ENCODE measurements at regions not wholly inside any gene's neighbourhood (a gene's known extent, or its start where the extent isn't known, plus 50 kb on each side); places are given as distances from the start of the nearest gene placed in this dataset.

GRCh38 chr11:95567685-95568084 lies 221.9 kb downstream of the FAM76B start:
- no peaks in the 10 kb centered on the region for H3K27me3 ChIP-seq
- H3K27ac ChIP-seq, result no peak overlapping the region
- TF ChIP-seq Cebpa-rat (IDR thresholded peaks at IDR 0.05), result no peak
- no peak overlapping the region for H3K4me2 ChIP-seq
- no peak overlapping the region for H3K9ac ChIP-seq
- no peaks in the 10 kb centered on the region for H4K20me1 ChIP-seq
- peaks cover 14 to 23% (median 18%) of the 10 kb centered on the region in 11 experiments for H3K9me3 ChIP-seq (replicated peaks in 1 of 11)
- no peak overlapping the region for H3K4me3 ChIP-seq
- no peaks in the 10 kb centered on the region; a peak in 1 of 22 replicates for H3K36me3 ChIP-seq
- peaks cover 0 to 7% (median 1%) of the 10 kb centered on the region in 10 experiments; a peak in 4 of 20 replicates for H3K4me1 ChIP-seq

- Histone ChIP-seq H3K36me3 (no peaks in the 10 kb centered on the region; a peak in 1 of 22 replicates), H4K20me1 (no peaks in the 10 kb centered on the region), H3K27me3 (no peaks in the 10 kb centered on the region), H3K27ac (no peak overlapping the region), H3K4me3 (no peak overlapping the region), H3K9ac (no peak overlapping the region), H3K9me3 (replicated peaks in 1 of 11) (peaks cover 14 to 23% (median 18%) of the 10 kb centered on the region in 11 experiments), H3K4me1 (peaks cover 0 to 7% (median 1%) of the 10 kb centered on the region in 10 experiments; a peak in 4 of 20 replicates), H3K4me2 (no peak overlapping the region)
- no peak for TF ChIP-seq Cebpa-rat (IDR thresholded peaks at IDR 0.05)
Measured at GRCh38 chr11:95566211-95566610, 223.4 kb downstream of the FAM76B start.

- Histone ChIP-seq H4K20me1 (no peaks in the 10 kb centered on the region), H3K4me2 (no peak overlapping the region), H3K27me3 (no peaks in the 10 kb centered on the region), H3K36me3 (no peaks in the 10 kb centered on the region; a peak in 1 of 22 replicates), H3K27ac (no peak overlapping the region), H3K9me3 (replicated peaks in 1 of 11) (peaks cover 14 to 23% (median 18%) of the 10 kb centered on the region in 11 experiments), H3K4me1 (peaks cover 0 to 7% (median 1%) of the 10 kb centered on the region in 10 experiments; a peak in 4 of 20 replicates), H3K9ac (no peak overlapping the region), H3K4me3 (no peak overlapping the region)
- TF ChIP-seq Cebpa-rat (IDR thresholded peaks at IDR 0.05), result no peak
Measured at GRCh38 chr11:95565724-95566141, 223.8 kb downstream of the FAM76B start.

GRCh38 chr11:95563859-95564258 lies 225.7 kb downstream of the FAM76B start:
- Histone ChIP-seq H3K9me3 (replicated peaks in 1 of 11) (peaks cover 4 to 12% (median 7%) of the 10 kb centered on the region in 11 experiments; a peak in 16 of 22 replicates), H3K4me1 (peaks cover 0 to 7% (median 1%) of the 10 kb centered on the region in 10 experiments; a peak in 4 of 20 replicates), H3K36me3 (no peaks in the 10 kb centered on the region), H3K27me3 (no peaks in the 10 kb centered on the region), H3K27ac (no peak overlapping the region), H3K4me3 (no peak overlapping the region), H4K20me1 (no peaks in the 10 kb centered on the region), H3K4me2 (peak overlapping the region in 5 of 11 experiments; percentile 4 to 27 (median 18); a peak in 3 of 22 replicates), H3K9ac (no peak overlapping the region)
- no peak for TF ChIP-seq Cebpa-rat (IDR thresholded peaks at IDR 0.05)

GRCh38 chr11:95563173-95563572 lies 226.4 kb downstream of the FAM76B start:
- Histone ChIP-seq H3K9me3 (replicated peaks in 1 of 11) (peaks cover 0 to 5% (median under 1%) of the 10 kb centered on the region in 11 experiments; a peak in 7 of 22 replicates), H3K4me3 (no peak overlapping the region), H3K4me2 (no peak overlapping the region), H3K9ac (no peak overlapping the region), H3K27ac (no peak overlapping the region), H3K27me3 (no peaks in the 10 kb centered on the region), H3K4me1 (peaks cover 0 to 7% (median 1%) of the 10 kb centered on the region in 10 experiments; a peak in 4 of 20 replicates), H4K20me1 (no peaks in the 10 kb centered on the region), H3K36me3 (no peaks in the 10 kb centered on the region)
- TF ChIP-seq Cebpa-rat (IDR thresholded peaks at IDR 0.05), result no peak

GRCh38 chr11:95562196-95562921 lies 227.2 kb downstream of the FAM76B start:
- Histone ChIP-seq H3K27me3 (no peaks in the 10 kb centered on the region), H4K20me1 (no peaks in the 10 kb centered on the region), H3K4me3 (no peak overlapping the region), H3K9ac (no peak overlapping the region), H3K4me1 (peaks cover 0 to 7% (median 1%) of the 10 kb centered on the region in 10 experiments; a peak in 4 of 20 replicates), H3K36me3 (no peaks in the 10 kb centered on the region), H3K9me3 (replicated peaks in 1 of 11) (no peaks in the 10 kb centered on the region), H3K27ac (no peak overlapping the region), H3K4me2 (no peak overlapping the region)
- TF ChIP-seq Cebpa-rat (IDR thresholded peaks at IDR 0.05), result no peak

GRCh38 chr11:95559899-95560298 lies 229.7 kb downstream of the FAM76B start:
- no peaks in the 10 kb centered on the region for H3K27me3 ChIP-seq
- no peak overlapping the region for H3K9ac ChIP-seq
- H3K4me2 ChIP-seq, result no peak overlapping the region
- H3K9me3 ChIP-seq (replicated peaks in 1 of 11), result no peaks in the 10 kb centered on the region
- TF ChIP-seq Cebpa-rat (IDR thresholded peaks at IDR 0.05), result no peak
- no peaks in the 10 kb centered on the region for H4K20me1 ChIP-seq
- no peaks in the 10 kb centered on the region for H3K36me3 ChIP-seq
- peaks cover 0 to 16% (median 4%) of the 10 kb centered on the region in 10 experiments; a peak in 8 of 20 replicates for H3K4me1 ChIP-seq
- H3K27ac ChIP-seq, result no peak overlapping the region
- no peak overlapping the region for H3K4me3 ChIP-seq

GRCh38 chr11:95557376-95557775 lies 232.2 kb downstream of the FAM76B start:
- H3K27ac ChIP-seq, result no peak overlapping the region
- H3K4me2 ChIP-seq, result no peak overlapping the region

GRCh38 chr11:95556342-95557163 lies 233.0 kb downstream of the FAM76B start:
- no peaks in the 10 kb centered on the region for H3K27me3 ChIP-seq
- no peak overlapping the region for H3K9ac ChIP-seq
- H3K4me1 ChIP-seq, result peaks cover 0 to 22% (median 0%) of the 10 kb centered on the region in 10 experiments; a peak in 5 of 20 replicates
- no peak overlapping the region for H3K4me3 ChIP-seq
- TF ChIP-seq Cebpa-rat (IDR thresholded peaks at IDR 0.05), result no peak
- no peaks in the 10 kb centered on the region for H3K36me3 ChIP-seq
- no peaks in the 10 kb centered on the region for H4K20me1 ChIP-seq
- H3K4me2 ChIP-seq, result peak overlapping the region in 2 of 11 experiments; percentile 18 to 19; a peak in 2 of 22 replicates
- H3K27ac ChIP-seq, result peak overlapping the region in 1 of 11 experiments; percentile 52; a peak in 1 of 22 replicates
- H3K9me3 ChIP-seq (replicated peaks in 1 of 11), result no peaks in the 10 kb centered on the region

More at GRCh38 chr11:95557376-95557775, 232.2 kb downstream of the FAM76B start:
- no peaks in the 10 kb centered on the region for H3K27me3 ChIP-seq
- H4K20me1 ChIP-seq, result no peaks in the 10 kb centered on the region
- H3K36me3 ChIP-seq, result no peaks in the 10 kb centered on the region
- H3K4me1 ChIP-seq, result peaks cover 0 to 22% (median 0%) of the 10 kb centered on the region in 10 experiments; a peak in 5 of 20 replicates
- TF ChIP-seq Cebpa-rat (IDR thresholded peaks at IDR 0.05), result no peak
- H3K9me3 ChIP-seq (replicated peaks in 1 of 11), result no peaks in the 10 kb centered on the region
- H3K4me3 ChIP-seq, result no peak overlapping the region
- H3K9ac ChIP-seq, result no peak overlapping the region

Measured in BLaER1 treated with 17β-estradiol and CSF1 and Interleukin-3, amounts not matched to agents 10 nM and 100 nM (cell line).